GM21515 (cell line): ENCODE measurements at regions not wholly inside any gene's neighbourhood (a gene's known extent, or its start where the extent isn't known, plus 50 kb on each side); places are given as distances from the start of the nearest gene placed in this dataset.
"Not testable (repeated sequence)": the region's sequence is repeated elsewhere in the genome, so short reads cannot be mapped to it uniquely, and the experiment has no call there.

Experiments
- ATAC-seq: cut with Tn5 transposase; IDR thresholded peaks from one replicate; pipeline ENCODE4 v1.9.1; 2021; ENCODE audit not compliant: unreplicated experiment

DNA sequence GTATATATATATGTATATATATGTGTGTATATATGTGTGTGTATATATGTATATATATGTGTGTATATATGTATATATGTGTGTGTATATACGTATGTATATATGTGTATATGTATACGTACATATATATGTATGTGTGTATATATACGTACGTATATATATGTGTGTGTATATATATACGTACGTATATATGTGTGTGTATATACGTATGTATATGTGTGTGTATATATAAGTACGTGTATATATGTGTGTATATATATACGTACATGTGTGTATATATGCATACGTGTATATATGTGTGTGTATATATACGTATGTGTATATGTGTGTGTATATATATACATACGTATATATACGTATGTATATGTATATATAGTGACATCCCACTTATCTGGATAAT is 154.4 kb downstream of the CDRT15L2 start:
- ATAC-seq: no peak

GRCh38 chr17:20735796-20736195 is 156.3 kb downstream of the CDRT15L2 start:
- no peak for ATAC-seq

DNA sequence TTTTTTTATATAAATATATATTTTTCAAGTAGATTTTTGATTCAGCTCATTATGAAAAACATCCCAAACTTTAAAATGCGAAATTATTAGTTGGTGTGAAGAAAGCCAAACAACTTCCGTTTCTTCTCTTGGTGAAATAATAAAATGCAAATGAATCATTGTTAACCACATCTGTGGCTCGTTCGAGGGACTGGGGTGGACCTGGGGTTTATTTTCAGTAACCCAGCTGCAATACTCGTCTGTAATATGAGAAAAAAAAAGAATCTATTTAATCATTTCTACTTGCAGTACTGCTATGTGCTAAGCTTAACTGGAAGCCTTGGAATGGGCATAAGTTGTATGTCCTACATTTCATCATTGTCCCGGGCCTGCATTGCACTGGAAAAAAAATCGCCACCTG is 158.1 kb downstream of the CDRT15L2 start:
- not testable (repeated sequence) for ATAC-seq

- no peak for ATAC-seq
Measured at GRCh38 chr17:20771104-20771503, 191.6 kb downstream of the CDRT15L2 start.

DNA sequence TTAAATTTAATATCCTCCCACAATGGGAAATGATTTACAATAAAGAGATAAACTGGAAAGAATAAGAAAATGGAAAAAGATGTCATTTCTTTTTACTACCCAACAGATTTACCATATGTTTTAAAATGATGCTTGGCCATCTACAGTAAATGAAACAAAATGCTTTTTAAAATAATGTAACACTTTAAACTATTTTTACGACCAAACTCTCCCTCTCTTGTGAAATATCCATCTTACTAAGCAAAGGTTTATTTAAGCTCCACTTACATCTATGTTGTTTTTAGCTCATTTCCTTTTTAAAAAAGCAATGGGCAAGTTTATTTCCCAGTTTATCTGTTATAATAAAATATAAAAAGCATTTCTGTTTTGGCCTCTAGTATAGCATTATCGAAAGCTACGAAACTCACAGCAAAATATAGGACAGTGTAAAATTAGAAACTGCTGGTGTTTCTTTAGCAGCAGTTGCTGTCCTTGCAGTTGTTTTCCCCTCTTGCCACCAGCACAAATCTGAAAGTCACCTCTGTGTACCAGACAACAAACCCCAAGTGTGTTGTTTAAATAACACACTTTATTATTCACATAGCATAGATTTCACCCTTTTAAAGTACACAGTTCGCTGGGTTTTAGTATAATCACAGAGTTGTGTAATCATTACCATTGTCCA is 195.1 kb downstream of the CDRT15L2 start:
- no peak for ATAC-seq

DNA sequence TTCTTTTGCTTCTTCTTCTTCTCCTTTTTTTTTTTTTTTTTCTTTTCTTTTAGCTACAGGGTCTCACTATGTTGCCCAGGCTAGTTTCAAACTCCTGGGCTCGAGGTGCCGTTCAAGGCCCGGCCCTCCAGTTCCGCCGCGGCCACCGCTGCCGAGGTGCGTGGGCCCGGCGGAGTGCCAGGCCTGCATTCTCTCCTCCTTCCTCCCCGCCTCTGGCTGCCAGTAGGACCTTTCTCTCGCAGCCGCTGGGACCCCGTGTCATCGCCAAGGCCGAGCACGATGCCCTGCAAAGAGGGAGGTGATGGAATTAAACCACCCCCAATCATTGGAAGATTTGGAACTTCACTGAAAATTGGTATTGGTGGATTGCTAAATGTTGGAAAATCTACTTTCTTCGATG is 195.8 kb downstream of the CDRT15L2 start:
- ATAC-seq: no peak

DNA sequence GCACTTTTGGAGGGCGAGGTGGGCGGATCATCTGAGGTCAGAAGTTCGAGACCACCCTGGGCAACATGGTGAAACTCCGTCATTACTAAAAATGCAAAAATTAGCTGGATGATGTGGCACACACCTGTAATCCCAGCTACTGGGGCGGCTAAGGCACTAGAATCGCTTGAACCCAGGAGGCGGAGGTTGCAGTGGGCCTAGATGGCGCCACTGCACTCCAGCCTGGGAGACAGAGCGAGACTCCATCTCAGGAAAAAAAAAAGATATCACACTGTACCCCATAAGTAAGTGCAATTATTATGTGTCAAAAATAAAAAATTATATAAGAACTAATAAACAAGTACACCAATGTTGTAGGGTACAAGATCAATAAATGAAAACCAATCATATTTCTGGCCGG is 200.0 kb downstream of the CDRT15L2 start:
- ATAC-seq: no peak

DNA sequence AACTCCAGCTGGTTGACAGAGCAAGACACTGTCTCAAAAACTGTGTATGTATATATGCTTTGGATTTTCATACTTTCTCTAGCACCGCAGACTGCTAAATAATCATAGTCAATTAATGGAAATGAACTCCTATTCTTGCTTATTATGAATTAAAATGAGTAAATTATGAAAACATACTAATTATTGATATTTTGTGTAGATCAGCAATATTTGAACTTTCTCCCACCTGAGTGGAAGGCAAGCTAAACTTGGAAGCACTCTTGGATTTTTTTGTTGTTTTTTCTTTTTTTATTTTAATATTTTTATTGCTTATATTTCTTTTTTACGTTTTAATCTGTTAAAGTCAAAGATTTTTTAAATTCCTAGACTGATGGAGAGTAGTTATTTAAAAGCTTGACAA is 201.7 kb downstream of the CDRT15L2 start:
- ATAC-seq: no peak

- ATAC-seq: not testable (repeated sequence)
Measured at GRCh38 chr17:20781869-20782268, 202.3 kb downstream of the CDRT15L2 start.

GRCh38 chr17:20783091-20783490 is 203.6 kb downstream of the CDRT15L2 start:
- no peak for ATAC-seq

- no peak for ATAC-seq
Measured at GRCh38 chr17:20784100-20784665, 204.7 kb downstream of the CDRT15L2 start.

DNA sequence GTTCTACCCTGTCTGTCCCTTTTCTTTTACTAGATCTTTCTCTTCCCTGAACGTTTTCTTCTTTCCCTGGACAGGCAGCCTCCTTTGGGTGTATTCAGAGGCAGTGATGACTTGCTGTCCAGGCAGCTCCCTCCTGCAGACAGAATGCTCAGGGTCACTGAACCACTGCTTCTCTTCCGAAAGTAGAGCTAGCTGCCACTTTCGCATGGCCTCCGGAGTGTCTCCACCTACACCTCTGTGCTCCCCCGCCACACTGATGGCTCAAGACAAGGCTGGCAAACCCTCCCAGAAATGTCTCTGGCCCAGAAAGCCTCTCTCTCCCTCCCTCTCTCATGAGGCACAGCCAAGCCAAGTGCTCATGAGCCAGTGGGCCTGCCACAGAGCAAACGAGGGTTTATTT is 207.8 kb downstream of the CDRT15L2 start:
- no peak for ATAC-seq

- ATAC-seq: no peak
Measured at GRCh38 chr17:20791626-20792025, 212.1 kb downstream of the CDRT15L2 start.

DNA sequence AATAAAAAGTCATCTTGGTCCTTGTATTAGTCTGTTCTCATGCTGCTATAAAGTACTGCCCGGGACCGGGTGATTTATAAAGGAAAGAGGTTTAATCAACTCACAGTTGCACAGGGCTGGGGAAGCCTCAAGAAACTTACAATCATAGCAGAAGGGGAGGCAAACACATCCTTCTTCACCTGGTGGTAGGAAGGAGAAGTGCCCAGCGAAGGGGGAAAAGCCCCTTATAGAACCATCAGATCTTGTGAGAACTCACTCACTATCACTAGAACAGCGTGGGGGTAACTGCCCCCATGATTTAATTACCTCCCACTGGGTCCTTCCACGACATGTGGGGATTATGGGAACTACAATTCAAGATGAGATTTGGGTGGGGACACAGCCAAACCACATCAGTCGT is 215.0 kb downstream of the CDRT15L2 start:
- not testable (repeated sequence) for ATAC-seq

DNA sequence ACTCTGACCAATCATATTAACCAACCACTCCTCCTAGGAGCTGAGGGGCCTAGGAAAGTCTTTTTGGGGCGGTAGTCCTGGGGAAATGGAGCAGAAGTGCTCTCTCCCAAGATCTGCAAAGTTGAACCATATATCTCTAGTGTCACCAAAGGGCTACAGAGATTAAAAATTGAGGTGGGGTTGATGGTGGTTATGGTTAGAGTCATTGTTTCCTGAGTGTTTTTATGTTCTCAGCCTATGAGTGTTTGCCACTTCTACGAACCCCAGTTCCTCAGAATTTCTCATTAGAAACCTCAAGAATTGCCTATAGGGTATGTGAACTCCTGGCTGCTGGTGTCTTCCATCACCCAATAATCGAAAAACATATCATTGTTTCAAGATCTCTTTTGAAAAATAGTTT is 217.8 kb downstream of the CDRT15L2 start:
- ATAC-seq: no peak

DNA sequence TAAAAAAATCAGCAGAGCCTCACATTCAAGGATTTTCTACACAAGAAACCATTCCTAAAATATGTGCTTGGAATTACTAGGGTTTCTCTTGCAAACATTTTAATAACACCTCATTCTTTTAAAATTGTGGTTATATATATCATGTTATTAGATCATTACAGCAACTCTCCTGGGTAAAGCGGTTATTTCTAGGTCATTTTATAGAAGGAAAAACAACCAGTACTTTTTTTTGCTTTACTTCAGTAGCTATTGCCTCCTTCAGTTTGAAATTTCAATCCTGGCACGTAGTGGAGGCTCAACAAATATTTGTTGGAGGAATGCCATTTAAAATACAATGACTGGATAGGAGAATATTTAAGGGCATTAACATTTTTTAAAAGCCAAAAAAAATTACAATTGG is 220.6 kb downstream of the CDRT15L2 start:
- no peak for ATAC-seq

GRCh38 chr17:20805751-20806150 is 226.2 kb downstream of the CDRT15L2 start:
- ATAC-seq: no peak

DNA sequence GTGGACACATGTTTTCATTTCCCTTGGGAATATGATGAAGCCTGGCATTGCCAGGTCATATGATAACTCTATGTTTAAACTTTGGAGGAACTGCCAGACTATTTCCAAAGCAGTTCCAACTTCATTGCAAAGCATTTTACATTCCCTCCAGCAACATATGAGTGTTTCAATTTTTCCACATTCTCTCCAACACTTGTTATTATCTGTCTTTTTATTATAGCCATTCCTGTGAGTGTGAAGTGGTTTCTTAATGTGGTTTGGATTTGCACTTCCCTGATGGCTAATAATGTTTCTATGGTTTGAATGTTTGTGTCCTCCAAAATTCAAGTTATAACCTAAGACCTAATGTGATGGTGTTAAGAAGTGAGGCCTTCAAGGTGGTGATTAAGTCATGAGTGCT is 228.0 kb downstream of the CDRT15L2 start:
- not testable (repeated sequence) for ATAC-seq

- ATAC-seq: not testable (repeated sequence)
Measured at GRCh38 chr17:20815410-20815809, 227.4 kb downstream of the USP22 start.

GRCh38 chr17:20823905-20824304 is 218.9 kb downstream of the USP22 start:
- no peak for ATAC-seq

- no peak for ATAC-seq
Measured at GRCh38 chr17:20825539-20825938, 217.3 kb downstream of the USP22 start.

GRCh38 chr17:20840453-20840852 is 202.4 kb downstream of the USP22 start:
- not testable (repeated sequence) for ATAC-seq
